Peyer's patch (tissue), 4 donors: ENCODE measurements at regions not wholly inside any gene's neighbourhood (a gene's known extent, or its start where the extent isn't known, plus 50 kb on each side); places are given as distances from the start of the nearest gene placed in this dataset.

ENCODE experiments used
- DNase-seq, 3 donors: peaks; one replicate each; pipeline ENCODE4 v3.0.0-alpha.2; 2017 to 2019
- H3K27ac ChIP-seq, 4 donors: fragments of 200-600 bp; sonication (generic); one replicate each; pipeline ENCODE4 v1.5.1; 2016 to 2019
- H3K27me3 ChIP-seq, 2 donors: fragments of 200-600 bp; sonication (generic); one replicate each; pipeline ENCODE4 v1.5.1; 2019
- H3K36me3 ChIP-seq, 3 donors: fragments of 200-600 bp; sonication (generic); one replicate each; pipeline ENCODE4 v1.5.1; 2016 to 2019
- H3K4me1 ChIP-seq, 4 donors: fragments of 200-600 bp; sonication (generic); one replicate each; pipeline ENCODE4 v1.5.1; 2016 to 2019
- H3K4me3 ChIP-seq, 4 donors: fragments of 200-600 bp; sonication (generic); 1 replicate in 3 of 4; 2 replicates in 1 of 4; pipeline ENCODE4 v1.5.1; 2016 to 2019; ENCODE audit warnings: mild to moderate bottlenecking in 1 of 4
- H3K9me3 ChIP-seq, 4 donors: fragments of 200-600 bp; sonication (generic); one replicate each; pipeline ENCODE4 v1.5.1; 2016 to 2019; ENCODE audit warnings: mild to moderate bottlenecking in 1 of 4
- CTCF ChIP-seq, 6 experiments: fragments of 450-650 bp in 4 of 6; fragments of 200-600 bp in 2 of 6; sonication (generic) in 1 of 6; IDR thresholded peaks; one replicate each; pipeline ENCODE4 v1.5.1; 2017 to 2019; ENCODE audit warnings: antibody characterized with exemption in 6 of 6, mild to moderate bottlenecking in 3 of 6, moderate library complexity in 1 of 6
- POLR2A ChIP-seq, 2 donors: fragments of 450-650 bp; IDR thresholded peaks; one replicate each; pipeline ENCODE4 v1.5.1; 2017; ENCODE audit warnings: antibody characterized with exemption in 2 of 2, mild to moderate bottlenecking in 2 of 2, moderate library complexity in 2 of 2

- no peaks in the 10 kb centered on the region for H3K36me3 ChIP-seq
- no peak overlapping the region for H3K4me3 ChIP-seq
- H3K27me3 ChIP-seq, result no peaks in the 10 kb centered on the region
- TF ChIP-seq POLR2A (IDR thresholded peaks at IDR 0.05) (no peak), CTCF (IDR thresholded peaks at IDR 0.05) (no peak)
- no peaks in the 10 kb centered on the region for H3K4me1 ChIP-seq
- DNase-seq, result no peak
- no peak overlapping the region for H3K27ac ChIP-seq
- H3K9me3 ChIP-seq, result no peaks in the 10 kb centered on the region
These were observed 115.2 kb downstream of the TTC32 start for GRCh38 chr2:19786408-19787058.

GRCh38 chr2:19785867-19786266, 115.9 kb downstream of the TTC32 start:
- Histone ChIP-seq H3K27me3 (no peaks in the 10 kb centered on the region), H3K27ac (no peak overlapping the region), H3K9me3 (no peaks in the 10 kb centered on the region), H3K4me3 (no peak overlapping the region), H3K36me3 (no peaks in the 10 kb centered on the region), H3K4me1 (no peaks in the 10 kb centered on the region)
- TF ChIP-seq POLR2A (IDR thresholded peaks at IDR 0.05) (no peak), CTCF (IDR thresholded peaks at IDR 0.05) (no peak)
- no peak for DNase-seq

GRCh38 chr2:19785447-19785846, 116.3 kb downstream of the TTC32 start:
- H3K4me3 ChIP-seq, result no peak overlapping the region
- no peaks in the 10 kb centered on the region for H3K36me3 ChIP-seq
- TF ChIP-seq CTCF (IDR thresholded peaks at IDR 0.05), result no peak
- TF ChIP-seq POLR2A (IDR thresholded peaks at IDR 0.05), result no peak
- H3K4me1 ChIP-seq, result no peaks in the 10 kb centered on the region
- no peak for DNase-seq
- H3K27me3 ChIP-seq, result no peaks in the 10 kb centered on the region
- no peak overlapping the region for H3K27ac ChIP-seq
- no peaks in the 10 kb centered on the region for H3K9me3 ChIP-seq

GRCh38 chr2:19784456-19784855, 117.3 kb downstream of the TTC32 start:
- no peaks in the 10 kb centered on the region for H3K27me3 ChIP-seq

GRCh38 chr2:19783935-19784334, 117.8 kb downstream of the TTC32 start:
- no peak overlapping the region for H3K4me3 ChIP-seq
- DNase-seq, result no peak
- no peak overlapping the region for H3K27ac ChIP-seq
- H3K4me1 ChIP-seq, result no peaks in the 10 kb centered on the region
- no peaks in the 10 kb centered on the region for H3K36me3 ChIP-seq
- no peaks in the 10 kb centered on the region for H3K9me3 ChIP-seq
- TF ChIP-seq POLR2A (IDR thresholded peaks at IDR 0.05), result no peak
- no peak for TF ChIP-seq CTCF (IDR thresholded peaks at IDR 0.05)
- no peaks in the 10 kb centered on the region for H3K27me3 ChIP-seq

More at GRCh38 chr2:19784456-19784855, 117.3 kb downstream of the TTC32 start:
- Histone ChIP-seq H3K4me3 (no peak overlapping the region), H3K4me1 (no peaks in the 10 kb centered on the region), H3K36me3 (no peaks in the 10 kb centered on the region), H3K27ac (no peak overlapping the region), H3K9me3 (no peaks in the 10 kb centered on the region)
- no peak for TF ChIP-seq CTCF (IDR thresholded peaks at IDR 0.05)
- TF ChIP-seq POLR2A (IDR thresholded peaks at IDR 0.05), result no peak
- DNase-seq, result no peak
